UCSD-AML1 (cell line): ENCODE measurements at regions not wholly inside any gene's neighbourhood (a gene's known extent, or its start where the extent isn't known, plus 50 kb on each side); places are given as distances from the start of the nearest gene placed in this dataset.

Experiments
- DNase-seq: peaks from one replicate; lab custom pipeline; 2025; ENCODE audit not compliant: unreplicated experiment; lab: John Stamatoyannopoulos, UW

DNA sequence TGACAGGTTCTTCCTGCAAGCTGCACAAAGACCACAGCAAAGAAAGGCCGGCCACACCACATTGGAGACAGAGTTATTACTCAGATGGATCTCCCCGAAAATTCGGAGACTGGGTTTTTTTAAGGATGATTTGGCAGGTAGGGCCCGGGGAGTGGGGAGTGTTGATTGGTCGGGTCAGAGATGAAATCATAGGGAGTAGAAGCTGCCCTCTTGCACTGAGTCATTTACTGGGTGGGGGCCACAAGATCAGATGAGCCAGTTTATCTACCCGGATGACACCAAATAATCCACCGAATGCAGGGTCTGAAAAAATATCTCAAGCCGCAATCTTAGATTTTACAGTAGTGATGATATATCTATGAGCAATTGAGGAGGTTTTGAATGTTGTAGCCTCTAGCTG lies 401.8 kb upstream of the FAT3 start:
- no peak for DNase-seq

GRCh38 chr11:91820709-91821108 lies 403.9 kb upstream of the FAT3 start:
- DNase-seq = no peak

DNA sequence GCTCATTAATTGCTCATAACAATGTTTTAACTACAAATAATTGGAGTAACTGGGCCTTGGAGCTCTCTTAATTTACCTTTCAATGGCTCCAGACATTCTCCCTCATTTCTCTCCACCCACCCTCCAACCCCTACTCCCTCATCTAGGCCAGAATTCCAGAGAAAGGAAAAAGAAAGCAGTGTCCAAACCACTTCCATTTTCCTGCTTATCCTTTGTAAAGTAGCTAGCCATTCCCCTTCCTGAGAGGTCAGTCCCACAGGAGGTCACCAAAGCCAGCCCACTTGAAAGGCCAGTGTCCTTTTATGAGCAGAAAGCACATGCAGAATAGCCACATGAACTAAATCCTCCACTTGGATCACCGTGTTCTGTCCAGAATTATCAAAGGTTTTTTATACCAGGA lies 404.8 kb upstream of the FAT3 start:
- DNase-seq = no peak

DNA sequence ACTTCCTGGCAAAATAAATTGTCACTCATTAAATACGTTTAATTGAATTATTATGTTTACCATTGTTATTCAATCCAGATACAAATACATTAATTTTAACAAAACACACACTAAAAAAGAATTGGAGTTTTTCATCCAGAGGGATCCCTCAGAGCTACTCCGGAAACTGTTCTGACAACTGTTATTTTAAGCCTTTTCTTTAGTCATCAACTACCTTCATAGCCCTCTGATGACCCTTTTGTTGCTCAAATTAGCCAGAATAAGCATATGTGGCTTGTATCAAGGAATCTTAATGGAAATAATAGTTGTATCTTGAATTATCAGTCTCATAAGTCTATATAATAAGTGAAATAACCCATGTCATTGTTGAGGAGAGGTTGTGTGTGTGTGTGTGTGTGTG lies 405.4 kb upstream of the FAT3 start:
- DNase-seq = no peak

DNA sequence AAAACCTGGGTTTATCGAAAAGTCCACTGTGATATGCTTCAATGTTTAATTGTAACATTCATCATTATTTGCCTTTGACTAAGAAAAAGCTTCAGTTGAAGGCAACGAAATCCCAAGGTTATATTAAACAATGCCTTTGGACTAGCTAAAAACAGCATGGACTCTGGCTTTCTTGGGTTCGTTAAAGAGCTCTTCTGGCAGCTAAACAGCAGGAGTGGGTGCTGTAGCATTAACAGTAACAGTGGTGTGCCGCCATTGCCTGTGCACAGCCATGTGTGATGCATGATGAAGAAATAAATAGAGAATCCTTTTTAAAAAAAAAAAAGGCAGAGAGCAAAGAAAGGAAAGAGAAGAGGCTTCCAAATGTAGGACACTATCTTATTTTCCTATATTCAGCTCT lies 406.6 kb upstream of the FAT3 start:
- DNase-seq = no peak

DNA sequence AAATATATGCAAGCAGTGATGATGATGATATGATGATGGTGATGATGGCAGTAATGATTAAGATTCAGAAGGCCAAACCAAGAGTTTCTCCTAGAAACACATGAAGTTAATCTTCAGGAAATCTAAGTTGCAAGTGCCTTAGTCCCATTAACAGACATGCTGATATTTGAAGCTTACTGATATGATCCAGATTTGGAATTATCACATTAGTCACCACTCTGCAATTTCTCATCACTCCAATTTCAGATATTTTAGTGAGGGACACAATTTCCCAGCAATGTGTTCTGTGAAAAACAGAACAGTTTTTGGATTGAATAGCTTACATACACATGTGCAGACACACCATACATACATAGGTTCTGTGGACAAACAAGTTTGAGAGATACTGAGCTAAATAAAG lies 411.4 kb upstream of the FAT3 start:
- no peak for DNase-seq

DNA sequence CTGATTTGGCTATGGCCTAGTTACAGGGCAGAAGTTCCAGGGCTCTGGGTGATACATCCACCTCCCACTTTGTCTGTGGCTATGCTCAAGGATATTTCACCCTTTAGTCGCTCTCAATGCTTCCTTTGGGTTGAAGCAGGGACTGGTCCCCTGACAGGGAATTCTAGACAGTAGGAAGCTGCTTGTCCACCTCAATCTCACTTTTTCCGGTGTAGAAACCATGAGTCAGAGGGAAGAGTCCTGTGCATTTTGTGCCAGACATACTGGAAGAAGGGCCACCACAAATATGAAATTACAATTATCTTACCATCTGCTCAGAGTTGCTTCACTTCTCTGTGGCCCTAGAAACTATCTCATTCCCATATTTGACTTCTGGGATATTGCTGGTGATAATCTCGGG lies 413.7 kb upstream of the FAT3 start:
- DNase-seq = no peak

- no peak for DNase-seq
These were observed 419.3 kb upstream of the FAT3 start for GRCh38 chr11:91805293-91805692.

- no peak for DNase-seq
These were observed 420.6 kb upstream of the FAT3 start for GRCh38 chr11:91804042-91804441.

- DNase-seq = no peak
These were observed 422.1 kb upstream of the FAT3 start for GRCh38 chr11:91802475-91802874.

GRCh38 chr11:91800208-91800914 lies 424.3 kb upstream of the FAT3 start:
- no peak for DNase-seq

DNA sequence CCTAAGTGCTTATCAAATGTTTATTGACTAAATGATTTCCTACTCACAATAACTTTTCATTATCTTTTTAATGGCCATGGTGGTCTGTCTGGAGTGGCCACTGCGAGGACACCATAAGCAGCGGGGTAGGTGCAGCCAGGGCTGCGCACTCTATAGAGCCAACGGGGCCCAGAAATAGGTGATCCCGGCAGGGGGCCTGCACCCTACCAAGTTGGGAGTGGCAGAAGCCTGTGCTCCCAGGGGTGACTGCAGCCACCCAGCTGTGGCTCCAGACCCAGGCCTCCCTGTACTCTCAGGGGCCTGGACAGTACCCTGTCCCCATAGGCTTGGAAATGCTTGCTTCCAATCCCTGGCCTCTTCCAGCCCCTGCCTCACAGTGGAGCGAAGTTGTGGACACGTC lies 426.4 kb upstream of the FAT3 start:
- DNase-seq = no peak

DNA sequence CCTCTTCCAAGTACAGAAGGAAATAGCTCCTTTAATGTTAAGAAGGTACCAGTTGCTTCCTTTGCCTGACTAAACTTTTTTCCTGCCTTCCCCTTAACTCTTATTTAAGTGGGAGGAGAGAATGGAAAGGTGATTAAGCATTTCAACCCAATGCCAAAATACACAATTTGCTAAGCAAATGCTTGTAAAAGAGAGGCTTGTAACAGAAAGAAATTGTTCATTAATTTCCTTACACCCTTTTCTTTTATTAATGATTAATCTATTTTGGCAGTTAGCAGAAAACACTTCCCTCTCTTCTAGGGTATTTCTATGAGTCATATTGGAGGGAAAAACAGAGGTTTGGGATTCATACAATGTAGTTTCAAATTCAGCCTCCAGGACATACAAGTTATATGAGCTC lies 427.6 kb upstream of the FAT3 start:
- DNase-seq = no peak

- DNase-seq = no peak
These were observed 429.3 kb upstream of the FAT3 start for GRCh38 chr11:91795139-91795887.

DNA sequence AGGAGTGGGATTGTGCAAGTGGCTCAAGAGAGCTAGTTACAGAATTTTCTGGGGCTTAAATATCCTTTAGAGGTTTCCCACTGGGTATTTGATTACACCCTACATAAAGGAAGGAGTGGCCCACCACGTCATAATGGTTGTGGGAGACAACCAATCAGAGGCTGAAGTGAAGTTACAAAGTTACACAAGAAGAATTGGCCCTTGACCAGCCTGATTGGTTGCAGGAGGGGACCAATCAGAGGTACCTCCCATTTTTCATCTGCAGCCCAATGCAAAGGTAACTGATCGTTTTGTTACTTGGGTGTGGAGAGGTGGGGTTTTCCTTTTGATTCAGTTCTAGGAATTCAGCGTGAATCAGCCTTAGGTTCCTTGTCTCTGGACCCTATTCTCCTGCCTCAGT lies 430.5 kb upstream of the FAT3 start:
- DNase-seq = no peak

GRCh38 chr11:91792779-91793262 lies 431.8 kb upstream of the FAT3 start:
- DNase-seq = no peak

GRCh38 chr11:91791171-91791468 lies 433.5 kb upstream of the FAT3 start:
- no peak for DNase-seq

DNA sequence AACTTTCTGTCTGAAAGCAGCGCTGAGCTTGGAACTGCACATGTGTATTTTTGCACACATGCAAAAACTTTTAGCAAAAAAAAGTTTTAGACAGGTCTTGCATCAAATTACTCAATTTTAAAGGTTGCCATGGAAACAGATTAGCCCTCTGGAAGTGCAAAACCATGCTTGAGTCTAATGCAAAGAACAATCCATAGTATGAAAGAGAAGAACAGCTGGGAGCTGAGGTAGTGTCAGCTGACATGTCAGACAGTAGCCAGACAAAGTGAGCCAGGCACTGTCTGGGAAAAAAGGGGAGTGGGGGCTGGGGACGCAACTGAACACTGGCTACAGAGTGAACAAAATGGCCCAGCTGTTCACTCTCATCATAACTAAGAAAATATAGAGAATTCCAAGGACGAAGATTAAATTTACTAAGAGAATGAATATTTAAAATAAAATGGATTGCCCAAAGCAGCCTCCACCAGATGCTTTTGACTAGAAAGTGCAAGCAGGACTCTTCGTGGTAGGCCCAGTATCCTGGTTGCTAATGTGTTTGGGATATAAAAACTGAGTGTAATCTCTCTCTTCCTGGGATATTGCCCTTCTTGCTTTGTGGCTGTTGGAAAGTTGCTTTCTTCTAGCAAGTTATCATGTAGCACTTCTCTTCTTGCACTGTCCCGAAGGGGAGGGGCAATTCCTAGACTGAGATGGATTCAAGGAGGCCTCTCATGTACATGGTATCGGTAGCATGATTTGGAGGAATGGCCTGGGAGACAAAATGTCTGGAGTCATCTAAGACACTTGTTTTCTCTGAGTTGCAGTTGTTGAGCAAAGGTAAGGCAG lies 434.1 kb upstream of the FAT3 start:
- no peak for DNase-seq

DNA sequence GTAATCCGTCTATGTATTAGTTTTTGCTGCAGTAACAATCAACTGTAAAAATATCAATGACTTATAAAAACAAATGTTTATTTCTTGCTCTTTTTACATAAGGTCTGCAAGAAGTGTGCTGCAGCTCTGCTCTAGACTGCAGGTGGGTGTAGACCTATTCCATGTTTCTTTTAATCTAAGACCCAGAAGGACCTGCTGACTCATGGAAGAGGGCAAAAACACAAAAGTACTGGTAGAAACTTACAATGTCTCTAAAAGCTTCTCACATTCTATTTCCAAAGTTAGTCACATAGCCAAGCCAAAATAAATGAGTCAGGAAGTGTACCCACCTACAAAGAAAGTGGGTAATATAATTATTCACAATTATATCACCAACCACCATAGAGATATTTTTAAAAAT lies 435.9 kb upstream of the FAT3 start:
- no peak for DNase-seq

GRCh38 chr11:91786097-91786496 lies 438.5 kb upstream of the FAT3 start:
- DNase-seq = no peak

GRCh38 chr11:91783173-91783572 lies 441.4 kb upstream of the FAT3 start:
- no peak for DNase-seq

DNA sequence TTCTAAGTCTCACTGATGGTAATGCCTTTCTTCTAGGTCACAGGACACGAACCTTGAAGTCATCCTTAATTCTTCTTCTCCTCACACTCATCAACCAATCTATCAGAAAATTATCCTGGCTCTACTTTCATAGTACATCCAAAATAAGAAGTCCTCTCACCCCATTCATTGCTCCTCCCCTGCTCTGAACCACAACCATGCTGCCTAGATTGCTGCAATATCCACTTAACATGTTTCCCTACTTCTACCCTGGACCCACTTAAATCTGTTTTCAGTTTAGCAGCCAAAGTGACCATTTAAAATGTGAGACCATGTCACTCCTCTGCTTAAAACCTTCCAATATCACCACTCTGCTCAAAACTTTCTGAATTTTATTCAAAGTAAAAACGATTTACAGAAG lies 445.9 kb upstream of the FAT3 start:
- DNase-seq = no peak
